CD14-positive monocyte (primary cell): ENCODE measurements at regions not wholly inside any gene's neighbourhood (a gene's known extent, or its start where the extent isn't known, plus 50 kb on each side); places are given as distances from the start of the nearest gene placed in this dataset.

Experiments
- DNase-seq, 3 donors: peaks; one replicate each; pipeline ENCODE4 v3.0.0-alpha.2; 2011 to 2022
- H2AFZ ChIP-seq: 2 replicates; pipeline ENCODE4 v1.6.0; 2012; ENCODE audit warnings: mild to moderate bottlenecking, low read depth, low read length, inconsistent platforms; ENCODE audit not compliant: insufficient read depth, poor library complexity, severe bottlenecking
- H3K27ac ChIP-seq, 2 donors: 1 replicate in 1 of 2; 2 replicates in 1 of 2; pipeline ENCODE4 v1.5.1; 2012 to 2013; ENCODE audit warnings: low read length in 2 of 2, control low read depth in 1 of 2, inconsistent platforms in 1 of 2, low read depth in 1 of 2, mild to moderate bottlenecking in 1 of 2
- H3K27me3 ChIP-seq, 2 donors: one replicate each; pipeline versions ENCODE4 v1.6.0 to v1.6.1; 2011 to 2013; ENCODE audit warnings: low read length in 2 of 2; ENCODE audit not compliant: control insufficient read depth in 2 of 2, insufficient read depth in 2 of 2
- H3K36me3 ChIP-seq, 2 donors: replicated peaks in 1 of 2; 1 replicate in 1 of 2; 2 replicates in 1 of 2; pipeline versions ENCODE4 v1.5.1 to v1.6.1; 2012 to 2013; ENCODE audit warnings: low read length in 2 of 2, control low read depth in 1 of 2, inconsistent platforms in 1 of 2, mild to moderate bottlenecking in 1 of 2; ENCODE audit not compliant: insufficient read depth in 2 of 2, control insufficient read depth in 1 of 2
- H3K4me1 ChIP-seq, 2 donors: 1 replicate in 1 of 2; 2 replicates in 1 of 2; pipeline versions ENCODE4 v1.5.1 to v1.6.1; 2012 to 2013; ENCODE audit warnings: low read length in 2 of 2, control low read depth in 1 of 2, inconsistent platforms in 1 of 2, mild to moderate bottlenecking in 1 of 2, moderate library complexity in 1 of 2; ENCODE audit not compliant: insufficient read depth in 2 of 2, control insufficient read depth in 1 of 2
- H3K4me2 ChIP-seq: replicated peaks from 2 replicates; pipeline ENCODE3; 2012; ENCODE audit warnings: low read length, moderate library complexity, mild to moderate bottlenecking; ENCODE audit not compliant: poor library complexity, severe bottlenecking; ENCODE audit errors: extremely low read depth
- H3K4me3 ChIP-seq, 3 experiments: fragments of 200-600 bp in 1 of 3; sonication (generic) in 1 of 3; replicated peaks in 1 of 3; 1 replicate in 2 of 3; 2 replicates in 1 of 3; pipeline ENCODE4 v1.5.1; 2011 to 2013; ENCODE audit warnings: low read length in 3 of 3, mild to moderate bottlenecking in 3 of 3, control low read depth in 2 of 3, low read depth in 2 of 3, inconsistent platforms in 1 of 3, moderate library complexity in 1 of 3
- H3K79me2 ChIP-seq: 2 replicates; pipeline ENCODE4 v1.6.0; 2012; ENCODE audit warnings: mild to moderate bottlenecking, control low read depth, inconsistent platforms, low read length, moderate library complexity; ENCODE audit not compliant: insufficient read depth
- H3K9ac ChIP-seq: 2 replicates; pipeline ENCODE4 v1.6.0; 2017; ENCODE audit warnings: low read length, mild to moderate bottlenecking; ENCODE audit not compliant: insufficient read depth, poor library complexity, severe bottlenecking
- H3K9me3 ChIP-seq, 2 donors: replicated peaks in 1 of 2; 1 replicate in 1 of 2; 2 replicates in 1 of 2; pipeline versions ENCODE4 v1.5.1 to v1.6.1; 2012 to 2013; ENCODE audit warnings: low read length in 2 of 2, control low read depth in 1 of 2; ENCODE audit not compliant: control insufficient read depth in 1 of 2, insufficient read depth in 1 of 2
- H4K20me1 ChIP-seq: 2 replicates; pipeline ENCODE4 v1.6.0; 2012; ENCODE audit warnings: mild to moderate bottlenecking, low read length, control low read depth, moderate library complexity; ENCODE audit not compliant: insufficient read depth
- H3K27ac Mint-ChIP-seq, 7 donors: one replicate each; pipeline ENCODE4 v1.8.0; 2020; ENCODE audit warnings: mild to moderate bottlenecking in 7 of 7, mixed read lengths in 7 of 7, moderate library complexity in 6 of 7, inconsistent platforms in 2 of 7
- H3K27me3 Mint-ChIP-seq, 3 donors: one replicate each; pipeline ENCODE4 v1.8.0; 2021 to 2022; ENCODE audit warnings: low read depth in 3 of 3, mild to moderate bottlenecking in 3 of 3, mixed read lengths in 3 of 3, moderate library complexity in 3 of 3, inconsistent platforms in 1 of 3
- H3K36me3 Mint-ChIP-seq, 2 donors: one replicate each; pipeline ENCODE4 v1.8.0; 2020; ENCODE audit warnings: mixed read lengths in 2 of 2, inconsistent platforms in 1 of 2, mild to moderate bottlenecking in 1 of 2
- H3K4me1 Mint-ChIP-seq: one replicate; pipeline ENCODE4 v1.8.0; 2020; ENCODE audit warnings: mild to moderate bottlenecking, mixed read lengths
- H3K4me3 Mint-ChIP-seq, 2 donors: one replicate each; pipeline ENCODE4 v1.8.0; 2020; ENCODE audit warnings: mild to moderate bottlenecking in 2 of 2, mixed read lengths in 2 of 2, moderate library complexity in 1 of 2
- H3K9me3 Mint-ChIP-seq, 7 donors: one replicate each; pipeline ENCODE4 v1.8.0; 2020 to 2022; ENCODE audit warnings: mixed read lengths in 7 of 7, mild to moderate bottlenecking in 6 of 7, moderate library complexity in 6 of 7, inconsistent platforms in 2 of 7
- WGBS: methylation state at CpG from one replicate; pipeline ENCODE4 v1.1.5; 2013; ENCODE audit warnings: missing lambda C conversion rate; ENCODE audit not compliant: insufficient coverage; 5-methylcytosine and 5-hydroxymethylcytosine counted together
- intact Hi-C, 2 donors: fragments of 100-400 bp; cut with micrococcal nuclease; formaldehyde crosslinking; loops; one replicate each; pipeline versions ENCODE4 v1.15.0 to v1.15.1; 2023
- TF ChIP-seq, protein P1 (sequence below): fragments of 200-600 bp; IDR thresholded peaks from one replicate; pipeline ENCODE4 v1.8.0; 2022; ENCODE audit warnings: antibody characterized with exemption, mild to moderate bottlenecking

DNA sequence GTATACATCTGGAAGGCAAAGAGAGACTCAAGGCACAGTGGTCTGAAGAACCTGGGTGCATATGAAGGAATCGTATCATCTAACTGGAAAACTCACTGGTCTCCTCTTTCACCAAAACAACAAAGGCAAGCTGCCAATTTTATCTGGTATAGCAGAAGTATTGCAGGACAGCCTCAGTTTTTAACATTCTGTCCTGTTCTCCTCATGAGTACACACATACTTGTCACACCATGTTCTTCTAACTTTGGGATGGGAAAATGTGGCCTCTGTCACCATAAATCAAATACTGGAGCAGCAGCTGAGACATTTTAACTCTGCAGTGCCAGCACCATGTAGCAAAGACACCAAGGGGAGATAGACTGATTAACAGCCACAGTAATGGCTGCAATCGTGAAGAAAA lies 199.1 kb upstream of the CNR1 start:
- H3K27me3 Mint-ChIP-seq: peaks cover 0 to 5% (median 2%) of the 10 kb centered on the region in 3 donors
- 83% methylated on average over 1 of the region's 2 CpGs for WGBS
- no peaks in the 10 kb centered on the region for H3K4me1 ChIP-seq

GRCh38 chr6:88361754-88362153 lies 195.6 kb upstream of the CNR1 start:
- WGBS: 60% methylated on average over 1 of the region's 4 CpGs
- H3K27me3 Mint-ChIP-seq: peaks cover 2% of the 10 kb centered on the region in 3 donors
- peaks cover 0 to 4% (median 2%) of the 10 kb centered on the region in 7 donors for H3K9me3 Mint-ChIP-seq

More for the DNA sequence above, 199.1 kb upstream of the CNR1 start:
- Histone ChIP-seq H3K27ac (no peak overlapping the region), H4K20me1 (no peaks in the 10 kb centered on the region), H3K4me2 (no peak overlapping the region), H2AFZ (no peak overlapping the region), H3K79me2 (no peaks in the 10 kb centered on the region), H3K4me3 (no peak overlapping the region), H3K36me3 (no peaks in the 10 kb centered on the region), H3K27me3 (no peaks in the 10 kb centered on the region), H3K9ac (no peak overlapping the region), H3K9me3 (no peaks in the 10 kb centered on the region)
- H3K4me1 Mint-ChIP-seq: no peaks in the 10 kb centered on the region
- no peak for DNase-seq
- H3K36me3 Mint-ChIP-seq: no peaks in the 10 kb centered on the region
- peaks cover 0 to 4% (median 0%) of the 10 kb centered on the region in 7 donors for H3K9me3 Mint-ChIP-seq
- TF ChIP-seq, protein P1, sequence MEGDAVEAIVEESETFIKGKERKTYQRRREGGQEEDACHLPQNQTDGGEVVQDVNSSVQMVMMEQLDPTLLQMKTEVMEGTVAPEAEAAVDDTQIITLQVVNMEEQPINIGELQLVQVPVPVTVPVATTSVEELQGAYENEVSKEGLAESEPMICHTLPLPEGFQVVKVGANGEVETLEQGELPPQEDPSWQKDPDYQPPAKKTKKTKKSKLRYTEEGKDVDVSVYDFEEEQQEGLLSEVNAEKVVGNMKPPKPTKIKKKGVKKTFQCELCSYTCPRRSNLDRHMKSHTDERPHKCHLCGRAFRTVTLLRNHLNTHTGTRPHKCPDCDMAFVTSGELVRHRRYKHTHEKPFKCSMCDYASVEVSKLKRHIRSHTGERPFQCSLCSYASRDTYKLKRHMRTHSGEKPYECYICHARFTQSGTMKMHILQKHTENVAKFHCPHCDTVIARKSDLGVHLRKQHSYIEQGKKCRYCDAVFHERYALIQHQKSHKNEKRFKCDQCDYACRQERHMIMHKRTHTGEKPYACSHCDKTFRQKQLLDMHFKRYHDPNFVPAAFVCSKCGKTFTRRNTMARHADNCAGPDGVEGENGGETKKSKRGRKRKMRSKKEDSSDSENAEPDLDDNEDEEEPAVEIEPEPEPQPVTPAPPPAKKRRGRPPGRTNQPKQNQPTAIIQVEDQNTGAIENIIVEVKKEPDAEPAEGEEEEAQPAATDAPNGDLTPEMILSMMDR: no peak
- intact Hi-C loops: no loop called here
- no peak overlapping the region for H3K27ac Mint-ChIP-seq
- no peak overlapping the region for H3K4me3 Mint-ChIP-seq

More at GRCh38 chr6:88361754-88362153, 195.6 kb upstream of the CNR1 start:
- Histone ChIP-seq H2AFZ (no peak overlapping the region), H3K27me3 (no peaks in the 10 kb centered on the region), H4K20me1 (no peaks in the 10 kb centered on the region), H3K27ac (no peak overlapping the region), H3K36me3 (no peaks in the 10 kb centered on the region), H3K9me3 (no peaks in the 10 kb centered on the region), H3K4me2 (no peak overlapping the region), H3K4me3 (no peak overlapping the region), H3K79me2 (no peaks in the 10 kb centered on the region), H3K9ac (no peak overlapping the region), H3K4me1 (no peaks in the 10 kb centered on the region)
- Mint-ChIP-seq H3K4me1 (no peaks in the 10 kb centered on the region), H3K4me3 (no peak overlapping the region), H3K36me3 (no peaks in the 10 kb centered on the region), H3K27ac (no peak overlapping the region)
- intact Hi-C loops: no loop called here
- no peak for DNase-seq
- TF ChIP-seq, protein P1: no peak
